Vagina (tissue), 2 donors: ENCODE measurements at regions not wholly inside any gene's neighbourhood (a gene's known extent, or its start where the extent isn't known, plus 50 kb on each side); places are given as distances from the start of the nearest gene placed in this dataset.

Source experiments
- DNase-seq, 2 donors: peaks; one replicate each; pipeline ENCODE4 v3.0.0-alpha.2; 2017; ENCODE audit errors: extremely low spot score in 2 of 2
- H3K27ac ChIP-seq: fragments of 200-600 bp; sonication (generic); one replicate; pipeline ENCODE4 v1.5.1; 2019
- H3K27me3 ChIP-seq: fragments of 200-600 bp; sonication (generic); one replicate; pipeline ENCODE4 v1.5.1; 2019
- H3K36me3 ChIP-seq, 2 donors: fragments of 200-600 bp; sonication (generic); one replicate each; pipeline ENCODE4 v1.5.1; 2017 to 2019
- H3K4me1 ChIP-seq: fragments of 200-600 bp; sonication (generic); one replicate; pipeline ENCODE4 v1.5.1; 2019
- H3K4me3 ChIP-seq, 2 donors: fragments of 200-600 bp; sonication (generic); 1 replicate in 1 of 2; 2 replicates in 1 of 2; pipeline ENCODE4 v1.5.1; 2016 to 2019
- H3K9me3 ChIP-seq: fragments of 200-600 bp; sonication (generic); one replicate; pipeline ENCODE4 v1.5.1; 2019
- CTCF ChIP-seq, 3 experiments: fragments of 450-650 bp in 2 of 3; fragments of 200-600 bp in 1 of 3; sonication (generic) in 1 of 3; IDR thresholded peaks; one replicate each; pipeline ENCODE4 v1.5.1; 2017 to 2019; ENCODE audit warnings: antibody characterized with exemption in 3 of 3, mild to moderate bottlenecking in 2 of 3, moderate library complexity in 2 of 3
- POLR2A ChIP-seq, 2 donors: fragments of 450-650 bp; IDR thresholded peaks; one replicate each; pipeline ENCODE4 v1.6.1; 2017; ENCODE audit warnings: antibody characterized with exemption in 2 of 2, mild to moderate bottlenecking in 2 of 2, moderate library complexity in 2 of 2
- POLR2AphosphoS5 ChIP-seq, 2 donors: sonication (generic); formaldehyde crosslinking; IDR thresholded peaks; one replicate each; pipeline ENCODE4 v1.9.0; 2017; ENCODE audit warnings: antibody characterized with exemption in 2 of 2, mild to moderate bottlenecking in 2 of 2, low read depth in 1 of 2; ENCODE audit not compliant: insufficient read depth in 1 of 2
- intact Hi-C: fragments of 100-400 bp; cut with DNase I; formaldehyde crosslinking; loops from one replicate; pipeline ENCODE4 v1.15.1; 2023

GRCh38 chr16:22685459-22685830, 128.5 kb upstream of the HS3ST2 start:
- Histone ChIP-seq H3K4me1 (no peaks in the 10 kb centered on the region), H3K9me3 (no peaks in the 10 kb centered on the region), H3K27me3 (no peaks in the 10 kb centered on the region), H3K36me3 (no peaks in the 10 kb centered on the region), H3K27ac (peak overlapping the region; percentile 45), H3K4me3 (no peak overlapping the region)
- DNase-seq, result peak in 1 of 2 donors; percentile 95
- TF ChIP-seq POLR2A (IDR thresholded peaks at IDR 0.05) (no peak), POLR2AphosphoS5 (IDR thresholded peaks at IDR 0.05; ENCODE audit: insufficient read depth in 1 of 2, low read depth in 1 of 2) (peak; percentile 41 to 81)
- intact Hi-C loops, result loop anchor here (5.0 kb wide), 1 partner anchor 1523 kb away; no protein-coding TSS in a partner anchor

GRCh38 chr16:22687031-22687530, 126.9 kb upstream of the HS3ST2 start:
- TF ChIP-seq POLR2AphosphoS5 (IDR thresholded peaks at IDR 0.05; ENCODE audit: insufficient read depth in 1 of 2, low read depth in 1 of 2), result no peak
- TF ChIP-seq CTCF (IDR thresholded peaks at IDR 0.05), result no peak
- no peak for TF ChIP-seq POLR2A (IDR thresholded peaks at IDR 0.05)
- no peak overlapping the region for H3K27ac ChIP-seq
- H3K9me3 ChIP-seq, result no peaks in the 10 kb centered on the region
- DNase-seq, result no peak
- no peaks in the 10 kb centered on the region for H3K4me1 ChIP-seq
- H3K4me3 ChIP-seq, result no peak overlapping the region
- H3K27me3 ChIP-seq, result no peaks in the 10 kb centered on the region
- intact Hi-C loops, result loop anchor here (5.0 kb wide), 1 partner anchor 1525 kb away; no protein-coding TSS in a partner anchor
- no peaks in the 10 kb centered on the region for H3K36me3 ChIP-seq

- TF ChIP-seq POLR2A (IDR thresholded peaks at IDR 0.05) (no peak), POLR2AphosphoS5 (IDR thresholded peaks at IDR 0.05; ENCODE audit: insufficient read depth in 1 of 2, low read depth in 1 of 2) (no peak), CTCF (IDR thresholded peaks at IDR 0.05) (no peak)
- no peak for DNase-seq
- intact Hi-C loops, result loop anchor here (5.0 kb wide), 1 partner anchor 1526 kb away; no protein-coding TSS in a partner anchor
- H3K36me3 ChIP-seq, result no peaks in the 10 kb centered on the region
- H3K27me3 ChIP-seq, result no peaks in the 10 kb centered on the region
- no peaks in the 10 kb centered on the region for H3K4me1 ChIP-seq
- no peaks in the 10 kb centered on the region for H3K9me3 ChIP-seq
- H3K27ac ChIP-seq, result no peak overlapping the region
- H3K4me3 ChIP-seq, result no peak overlapping the region
These were observed 125.5 kb upstream of the HS3ST2 start for GRCh38 chr16:22688463-22688862.

GRCh38 chr16:22688930-22689329, 125.0 kb upstream of the HS3ST2 start:
- H3K4me1 ChIP-seq, result no peaks in the 10 kb centered on the region
- no peak overlapping the region for H3K27ac ChIP-seq
- H3K4me3 ChIP-seq, result no peak overlapping the region
- TF ChIP-seq POLR2AphosphoS5 (IDR thresholded peaks at IDR 0.05; ENCODE audit: insufficient read depth in 1 of 2, low read depth in 1 of 2) (no peak), CTCF (IDR thresholded peaks at IDR 0.05) (no peak), POLR2A (IDR thresholded peaks at IDR 0.05) (no peak)
- H3K9me3 ChIP-seq, result no peaks in the 10 kb centered on the region
- intact Hi-C loops, result loop anchor here (5.0 kb wide), 1 partner anchor 1527 kb away; no protein-coding TSS in a partner anchor
- H3K36me3 ChIP-seq, result no peaks in the 10 kb centered on the region
- no peaks in the 10 kb centered on the region for H3K27me3 ChIP-seq
- no peak for DNase-seq

- H3K36me3 ChIP-seq, result no peaks in the 10 kb centered on the region
- peaks cover 17% of the 10 kb centered on the region for H3K4me1 ChIP-seq
- no peak for DNase-seq
- intact Hi-C loops, result no loop called here
- TF ChIP-seq CTCF (IDR thresholded peaks at IDR 0.05) (no peak), POLR2AphosphoS5 (IDR thresholded peaks at IDR 0.05; ENCODE audit: insufficient read depth in 1 of 2, low read depth in 1 of 2) (no peak), POLR2A (IDR thresholded peaks at IDR 0.05) (no peak)
- H3K27ac ChIP-seq, result no peak overlapping the region
- H3K27me3 ChIP-seq, result no peaks in the 10 kb centered on the region
- no peak overlapping the region for H3K4me3 ChIP-seq
- H3K9me3 ChIP-seq, result no peaks in the 10 kb centered on the region
These were observed 122.6 kb upstream of the HS3ST2 start for GRCh38 chr16:22691335-22691734.
